T-helper 22 cell (primary cell): ENCODE measurements at regions not wholly inside any gene's neighbourhood (a gene's known extent, or its start where the extent isn't known, plus 50 kb on each side); places are given as distances from the start of the nearest gene placed in this dataset.

Source experiments
- DNase-seq: peaks from one replicate; pipeline ENCODE4 v3.0.0-alpha.2; 2020; ENCODE audit warnings: low read depth

- DNase-seq, result no peak
These were observed 836.8 kb upstream of the LCORL start for GRCh38 chr4:18858229-18858922.

DNA sequence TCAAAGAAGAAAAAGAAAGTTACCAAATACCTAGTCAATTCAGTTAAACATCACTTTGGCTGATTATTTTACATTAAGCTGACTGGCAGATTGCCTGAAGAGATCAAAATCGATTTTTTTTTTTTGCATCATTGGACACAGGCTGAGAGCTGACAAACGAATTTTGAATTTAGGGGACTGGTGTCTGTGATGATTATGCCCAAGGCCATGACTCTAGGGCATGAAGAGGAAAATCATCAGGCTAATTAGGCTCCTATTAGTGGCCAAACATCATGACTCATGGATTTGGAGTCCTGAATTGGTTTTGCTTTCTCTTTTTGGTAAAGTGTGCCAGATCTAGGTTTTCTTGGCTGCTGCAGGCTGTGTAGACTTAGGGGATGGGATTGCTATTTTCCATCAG, 829.3 kb upstream of the LCORL start:
- no peak for DNase-seq

DNA sequence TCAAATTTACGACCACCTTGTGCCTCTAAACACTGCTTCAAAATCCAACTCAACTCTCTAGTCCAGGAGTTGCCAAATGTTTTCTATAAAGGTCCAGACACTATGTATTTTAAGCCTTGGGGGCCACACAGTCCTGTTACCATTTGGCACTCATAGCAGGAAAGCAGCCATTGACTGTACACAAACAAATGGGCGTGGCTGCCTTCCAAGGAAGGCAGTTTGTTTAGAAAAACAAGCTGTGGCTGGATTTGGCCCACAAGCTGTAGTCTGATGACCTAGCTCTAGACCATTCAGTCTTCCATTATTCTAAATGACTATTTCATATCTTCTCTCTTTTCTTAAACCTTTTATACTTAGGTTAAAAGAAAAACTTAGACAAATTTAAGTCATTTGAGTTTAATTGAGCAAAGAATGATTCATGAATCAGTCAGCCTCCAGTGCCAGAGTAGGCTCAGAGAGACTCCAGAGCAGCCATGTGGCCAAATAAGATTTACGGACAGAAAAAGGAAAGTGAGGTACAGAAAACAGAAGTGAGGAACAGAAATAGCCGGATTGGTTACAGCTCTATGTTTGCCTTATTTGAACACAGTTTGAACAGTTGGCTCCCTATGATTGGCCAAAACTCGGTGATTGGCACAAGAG, 825.8 kb upstream of the LCORL start:
- no peak for DNase-seq

DNA sequence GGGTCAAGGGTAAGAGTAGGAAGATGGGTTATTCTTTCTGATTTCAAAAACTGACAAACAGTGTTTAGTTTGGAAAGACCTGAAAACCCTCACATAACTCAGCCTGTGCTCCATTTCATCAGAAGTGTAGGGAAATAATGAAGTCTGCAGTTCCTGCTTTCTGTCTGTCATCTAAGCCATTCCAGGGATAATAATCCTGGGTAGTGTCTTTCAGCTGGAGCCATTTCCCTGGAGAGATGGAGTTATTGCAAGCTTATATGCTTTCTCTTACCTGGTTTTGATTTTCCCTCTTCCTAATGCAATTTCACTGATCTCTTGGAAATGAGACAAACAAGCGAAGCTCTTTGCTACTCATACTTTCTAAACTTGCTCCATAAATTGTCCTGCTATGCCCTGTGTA, 824.8 kb upstream of the LCORL start:
- no peak for DNase-seq

- no peak for DNase-seq
These were observed 823.2 kb upstream of the LCORL start for GRCh38 chr4:18844726-18845125.

GRCh38 chr4:18842431-18842830, 820.9 kb upstream of the LCORL start:
- DNase-seq, result no peak

DNA sequence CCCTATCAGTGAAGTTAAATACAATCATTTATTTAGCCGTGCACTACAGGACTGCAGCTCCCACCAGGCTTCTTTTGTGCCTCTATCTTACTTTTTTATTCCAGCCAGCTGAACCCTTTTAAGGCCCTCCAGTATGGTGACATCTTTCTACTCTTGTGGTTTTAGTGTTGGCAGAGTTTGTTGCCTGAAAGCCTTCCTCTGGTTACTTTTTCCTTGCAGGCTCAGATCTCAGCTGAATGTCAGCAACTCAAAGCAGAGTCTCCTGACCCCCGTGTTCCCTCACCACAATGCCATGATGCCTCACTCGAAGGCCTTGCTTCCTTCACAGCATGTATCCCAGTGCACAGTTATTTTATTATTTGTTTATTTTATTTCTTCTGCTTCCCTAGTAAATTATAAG, 818.9 kb upstream of the LCORL start:
- no peak for DNase-seq

- no peak for DNase-seq
These were observed 794.8 kb upstream of the LCORL start for GRCh38 chr4:18816228-18816895.

DNA sequence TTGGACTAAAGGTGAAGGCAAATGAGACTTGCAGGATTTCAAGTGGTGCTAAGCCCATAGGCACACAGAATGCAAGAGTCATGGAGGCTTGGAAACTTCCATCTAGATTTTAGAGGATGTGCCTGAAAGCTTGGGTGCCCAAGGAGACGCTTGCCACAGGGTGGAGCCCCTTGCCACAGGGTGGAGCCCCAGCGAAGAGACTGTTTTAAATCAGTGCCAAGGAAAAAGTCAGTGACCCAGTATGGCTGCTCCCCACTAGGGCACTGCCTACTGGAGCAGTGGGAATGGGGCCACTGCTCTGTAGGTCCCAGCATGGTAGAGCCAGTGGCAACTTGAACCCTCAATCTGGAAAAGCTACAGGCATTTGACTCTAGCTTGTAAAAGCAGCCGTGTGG, 794.2 kb upstream of the LCORL start:
- DNase-seq, result no peak

DNA sequence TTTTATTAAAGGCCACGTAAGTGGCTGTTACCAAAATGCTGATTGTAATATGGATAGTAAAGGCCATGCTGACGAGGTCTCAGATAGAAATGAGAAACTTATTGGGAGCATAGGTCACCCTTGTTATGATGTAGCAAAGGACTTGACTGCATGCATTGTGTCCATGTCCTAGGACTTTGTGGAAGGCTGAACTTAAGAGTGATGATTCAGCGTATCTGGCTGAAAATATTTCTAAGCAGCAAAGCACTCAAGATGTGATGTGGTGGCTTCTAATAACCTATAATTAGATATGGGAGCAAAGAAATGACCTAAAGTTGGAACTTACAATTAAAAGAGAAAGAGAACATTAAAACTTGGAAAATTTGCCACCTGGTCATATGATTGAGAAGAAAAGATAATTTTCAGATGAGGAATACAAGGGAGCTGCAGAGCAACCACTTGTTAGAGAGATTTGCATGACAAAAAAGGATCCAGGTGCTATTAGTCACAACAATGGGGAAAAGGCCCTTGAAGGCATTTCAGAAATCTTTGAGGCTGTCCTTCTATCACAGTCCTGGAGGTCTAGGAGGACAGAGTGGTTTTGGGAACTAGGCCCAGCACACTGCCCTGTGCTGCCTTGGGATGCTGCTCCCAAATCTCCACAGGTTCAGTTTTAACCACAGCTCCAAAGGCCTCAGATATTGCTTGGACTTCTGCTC, 793.7 kb upstream of the LCORL start:
- DNase-seq, result no peak

- no peak for DNase-seq
These were observed 792.2 kb upstream of the LCORL start for GRCh38 chr4:18813771-18814170.

DNA sequence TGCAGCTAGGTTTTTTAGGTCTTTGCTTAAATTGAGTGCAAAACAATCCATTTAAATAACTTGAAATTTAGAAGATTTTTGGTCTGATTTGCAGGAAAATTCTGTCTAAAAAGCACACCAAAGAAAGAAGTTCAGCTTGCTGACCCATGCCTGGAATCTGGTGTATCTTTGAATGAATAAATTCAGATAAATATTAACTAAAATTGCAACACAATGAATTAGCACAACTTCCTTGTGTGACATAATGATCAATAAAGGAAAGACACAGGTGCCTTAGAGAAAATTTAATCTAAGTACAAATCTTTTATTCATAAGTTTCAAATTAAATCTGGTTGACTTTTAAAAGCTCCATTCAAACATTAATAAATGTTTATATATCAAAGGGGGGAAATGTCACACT, 791.5 kb upstream of the LCORL start:
- no peak for DNase-seq

GRCh38 chr4:18803781-18804180, 782.2 kb upstream of the LCORL start:
- no peak for DNase-seq

DNA sequence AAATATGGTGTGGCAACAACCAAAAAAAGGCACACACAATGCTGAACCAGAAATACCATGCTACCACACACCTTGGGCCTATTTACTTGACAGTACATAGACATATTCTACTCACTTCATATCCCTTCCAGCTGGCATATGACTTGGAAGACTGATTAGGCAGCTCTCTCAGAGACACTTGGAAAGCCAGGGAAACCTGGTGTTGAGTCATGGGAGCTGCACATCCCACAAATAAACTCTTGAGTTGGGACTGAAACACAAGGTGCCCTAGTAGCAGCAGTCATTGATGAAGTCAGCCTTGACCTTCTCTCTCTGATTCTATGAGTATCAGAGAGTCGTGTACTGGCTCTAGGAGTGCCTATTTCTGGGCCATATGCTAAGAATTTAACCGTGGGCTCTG, 776.6 kb upstream of the LCORL start:
- no peak for DNase-seq

DNA sequence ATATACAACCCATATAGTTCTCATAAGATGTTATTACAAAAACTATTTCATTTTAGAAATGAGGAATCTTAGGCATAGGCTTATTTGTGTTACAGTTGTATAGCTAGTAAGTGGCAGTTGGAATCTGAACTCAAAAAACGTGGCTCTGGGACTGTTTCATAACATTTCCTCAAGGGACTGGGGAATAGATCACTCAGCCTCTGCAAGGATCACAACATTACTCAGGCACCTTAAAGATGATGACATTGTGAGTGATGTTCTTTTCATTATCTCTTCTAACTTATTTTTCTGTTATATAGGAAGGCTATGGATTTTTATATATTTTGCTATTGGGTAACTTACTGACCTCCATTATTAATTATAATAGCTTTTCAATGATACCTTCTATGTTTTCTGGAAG, 774.2 kb upstream of the LCORL start:
- DNase-seq, result no peak

GRCh38 chr4:18777190-18777930, 755.8 kb upstream of the LCORL start:
- DNase-seq, result no peak

- DNase-seq, result no peak
These were observed 746.4 kb upstream of the LCORL start for GRCh38 chr4:18767921-18768320.

DNA sequence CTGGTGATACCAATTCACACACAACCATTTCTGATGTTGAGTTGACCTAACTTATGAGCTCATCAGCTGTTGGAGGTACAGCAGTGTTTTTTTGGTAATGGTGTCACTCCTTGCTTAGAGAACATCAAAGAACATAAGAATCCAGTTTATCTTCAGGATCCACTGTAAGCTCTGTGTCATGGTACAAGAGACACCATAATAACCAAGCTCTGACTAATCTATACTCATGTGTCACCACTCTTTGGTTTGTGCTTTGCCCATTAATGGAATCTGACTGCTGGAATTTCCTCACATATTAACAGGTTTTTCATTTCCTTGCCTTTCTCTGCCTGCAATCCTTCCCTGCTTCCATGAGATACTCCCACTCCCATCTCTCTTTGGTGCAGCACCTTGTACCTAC, 735.1 kb upstream of the LCORL start:
- DNase-seq, result no peak

GRCh38 chr4:18754180-18754579, 732.6 kb upstream of the LCORL start:
- no peak for DNase-seq

DNA sequence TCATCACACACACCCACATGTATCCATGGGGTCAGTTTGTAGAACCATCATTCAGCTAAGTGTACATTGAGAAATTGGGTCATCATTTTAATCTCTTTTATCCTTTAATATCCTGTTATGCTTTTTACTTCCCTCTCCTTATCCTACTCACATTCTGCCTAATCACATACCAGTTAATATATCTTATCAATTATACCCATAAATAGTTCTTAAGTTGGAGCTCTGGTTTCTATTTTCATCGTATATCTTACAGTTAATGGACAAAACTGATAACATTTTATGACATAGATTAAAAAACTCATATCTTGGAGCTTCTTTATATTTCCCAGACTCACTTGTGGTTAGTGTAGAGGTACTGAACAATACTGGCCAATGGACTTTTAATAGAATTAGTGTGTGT, 729.5 kb upstream of the LCORL start:
- DNase-seq, result no peak

DNA sequence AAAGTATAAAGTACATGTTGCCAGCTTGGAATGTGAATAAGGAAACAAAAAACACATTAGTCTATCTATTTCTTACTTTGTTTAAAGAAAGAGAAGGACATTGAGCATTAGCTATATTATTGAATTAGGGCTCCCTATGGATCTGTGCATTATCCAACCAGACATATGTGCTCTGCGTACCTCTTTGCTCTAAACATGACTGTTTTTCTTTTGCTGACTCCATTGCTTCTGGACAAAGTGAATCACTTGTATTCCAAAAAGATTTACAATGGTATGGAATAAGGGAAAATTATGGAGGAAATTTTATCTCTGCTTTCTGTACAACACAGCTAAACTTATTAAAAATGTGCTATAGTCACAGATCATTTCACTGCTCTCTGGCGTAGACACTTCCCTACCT, 727.8 kb upstream of the LCORL start:
- DNase-seq, result no peak

GRCh38 chr4:18736551-18736950, 715.0 kb upstream of the LCORL start:
- DNase-seq, result no peak
